22Rv1 (cell line): ENCODE measurements at regions not wholly inside any gene's neighbourhood (a gene's known extent, or its start where the extent isn't known, plus 50 kb on each side); places are given as distances from the start of the nearest gene placed in this dataset.
"Not testable (repeated sequence)": the region's sequence is repeated elsewhere in the genome, so short reads cannot be mapped to it uniquely, and the experiment has no call there.

ENCODE experiments used
- ZFX ChIP-seq: fragments of 450-650 bp; IDR thresholded peaks from 2 replicates; pipeline ENCODE4 v1.6.1; 2017; ENCODE audit warnings: antibody characterized with exemption, borderline replicate concordance
- TF ChIP-seq, protein P1 (sequence below): fragments of 450-650 bp; IDR thresholded peaks from 2 replicates; pipeline ENCODE4 v1.5.1; 2017; ENCODE audit warnings: mild to moderate bottlenecking

GRCh38 chr15:24202297-24202696, 473.3 kb upstream of the NPAP1 start:
- TF ChIP-seq, protein P1, sequence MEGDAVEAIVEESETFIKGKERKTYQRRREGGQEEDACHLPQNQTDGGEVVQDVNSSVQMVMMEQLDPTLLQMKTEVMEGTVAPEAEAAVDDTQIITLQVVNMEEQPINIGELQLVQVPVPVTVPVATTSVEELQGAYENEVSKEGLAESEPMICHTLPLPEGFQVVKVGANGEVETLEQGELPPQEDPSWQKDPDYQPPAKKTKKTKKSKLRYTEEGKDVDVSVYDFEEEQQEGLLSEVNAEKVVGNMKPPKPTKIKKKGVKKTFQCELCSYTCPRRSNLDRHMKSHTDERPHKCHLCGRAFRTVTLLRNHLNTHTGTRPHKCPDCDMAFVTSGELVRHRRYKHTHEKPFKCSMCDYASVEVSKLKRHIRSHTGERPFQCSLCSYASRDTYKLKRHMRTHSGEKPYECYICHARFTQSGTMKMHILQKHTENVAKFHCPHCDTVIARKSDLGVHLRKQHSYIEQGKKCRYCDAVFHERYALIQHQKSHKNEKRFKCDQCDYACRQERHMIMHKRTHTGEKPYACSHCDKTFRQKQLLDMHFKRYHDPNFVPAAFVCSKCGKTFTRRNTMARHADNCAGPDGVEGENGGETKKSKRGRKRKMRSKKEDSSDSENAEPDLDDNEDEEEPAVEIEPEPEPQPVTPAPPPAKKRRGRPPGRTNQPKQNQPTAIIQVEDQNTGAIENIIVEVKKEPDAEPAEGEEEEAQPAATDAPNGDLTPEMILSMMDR: not testable (repeated sequence)
- TF ChIP-seq ZFX: not testable (repeated sequence)
